Spinal cord (tissue), 10 donors: ENCODE measurements at regions not wholly inside any gene's neighbourhood (a gene's known extent, or its start where the extent isn't known, plus 50 kb on each side); places are given as distances from the start of the nearest gene placed in this dataset. TPM values are rescaled to one million over a fixed set of nuclear protein-coding genes. Genes with fewer than 3 reads are reported as not detected.

Experiments
- DNase-seq, 6 donors: peaks; one replicate each; pipeline versions ENCODE4 v3.0.0 to v3.0.0-alpha.2; 2013 to 2015; ENCODE audit warnings: low spot score in 6 of 6, low read depth in 4 of 6
- H3K27ac ChIP-seq: one replicate; pipeline ENCODE4 v1.5.1; 2013; ENCODE audit warnings: low read depth, low read length, control low read depth
- H3K27me3 ChIP-seq: one replicate; pipeline ENCODE4 v1.6.1; 2013; ENCODE audit warnings: low read length; ENCODE audit not compliant: control insufficient read depth, insufficient read depth
- H3K36me3 ChIP-seq: one replicate; pipeline ENCODE4 v1.6.1; 2013; ENCODE audit warnings: low read length; ENCODE audit not compliant: control insufficient read depth, insufficient read depth
- H3K4me1 ChIP-seq: one replicate; pipeline ENCODE4 v1.6.1; 2013; ENCODE audit warnings: low read length; ENCODE audit not compliant: control insufficient read depth, insufficient read depth
- H3K4me3 ChIP-seq: one replicate; pipeline ENCODE4 v1.5.1; 2013; ENCODE audit warnings: low read depth, low read length, control low read depth
- H3K9me3 ChIP-seq: one replicate; pipeline ENCODE4 v1.6.1; 2013; ENCODE audit warnings: low read length; ENCODE audit not compliant: control insufficient read depth, insufficient read depth
- WGBS: methylation state at CpG from one replicate; pipeline ENCODE4 v1.1.5; 2013; ENCODE audit warnings: missing lambda C conversion rate; ENCODE audit not compliant: insufficient coverage; 5-methylcytosine and 5-hydroxymethylcytosine counted together
- small RNA-seq: library from RNA; depleted of rRNA; stranded (forward); fragments of <200 nt; gene quantifications from one replicate; pipeline ENCODE3, GENCODE V24; 2014; ENCODE audit warnings: low replicate concordance
- donor health status: healthy.

GRCh38 chr11:87374038-87374807 is 336.5 kb downstream of the TMEM135 start:
- Histone ChIP-seq H3K27me3 (no peaks in the 10 kb centered on the region), H3K4me3 (no peak overlapping the region), H3K4me1 (no peaks in the 10 kb centered on the region), H3K27ac (no peak overlapping the region), H3K9me3 (no peaks in the 10 kb centered on the region), H3K36me3 (no peaks in the 10 kb centered on the region)
- WGBS, result no CpG with 5 or more reads among the region's 4 CpGs
- no peak for DNase-seq

Small RNA genes in the stretch of these regions (small RNA-seq; reads per million reads assigned to genes)
- not detected for gene AP000676.1
- not detected for gene RF00026
- not detected for gene RNU6-1135P
